Putamen (tissue), 1 donor: ENCODE measurements at regions not wholly inside any gene's neighbourhood (a gene's known extent, or its start where the extent isn't known, plus 50 kb on each side); places are given as distances from the start of the nearest gene placed in this dataset.
"Not testable (repeated sequence)": the region's sequence is repeated elsewhere in the genome, so short reads cannot be mapped to it uniquely, and the experiment has no call there.

Experiments
- DNase-seq: peaks from one replicate; pipeline ENCODE4 v3.0.0-alpha.2; 2016; ENCODE audit warnings: low spot score

DNA sequence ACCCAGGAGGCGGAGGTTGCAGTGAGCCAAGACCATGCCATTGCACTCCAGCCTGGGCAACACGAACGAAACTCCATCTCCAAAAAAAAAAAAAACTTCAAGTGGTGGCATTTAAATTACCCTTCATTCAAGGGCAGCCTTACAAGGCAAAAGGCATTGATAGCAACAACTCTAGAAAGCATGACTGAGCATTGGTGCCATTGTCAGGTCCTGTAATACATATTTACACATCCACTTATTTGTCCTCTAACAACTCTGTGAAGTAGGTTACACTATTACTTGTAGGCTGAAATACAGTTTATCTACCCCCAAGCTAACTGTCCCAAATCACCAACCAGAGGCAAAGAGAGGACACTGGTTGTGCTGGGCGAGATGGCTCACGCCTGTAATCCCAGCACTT is 52.7 kb upstream of the LARP1 start:
- DNase-seq, result no peak

DNA sequence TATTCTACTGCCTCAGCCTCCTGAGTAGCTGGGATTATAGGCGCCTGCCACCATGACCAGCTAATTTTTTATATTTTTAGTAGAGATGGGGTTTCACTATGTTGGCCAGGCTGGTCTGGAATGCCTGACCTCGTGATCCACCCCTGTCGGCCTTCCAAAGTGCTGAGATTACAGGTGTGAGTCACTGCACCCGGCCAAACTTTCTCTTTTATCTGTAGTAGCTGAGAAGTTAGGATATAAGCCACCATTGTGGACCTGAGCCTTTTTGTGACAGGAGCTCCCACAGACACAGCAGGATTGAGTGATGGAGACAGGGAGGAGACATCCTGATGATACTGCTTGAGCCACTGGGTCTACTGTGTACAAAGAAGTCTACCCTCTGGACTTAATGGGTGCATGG is 53.5 kb upstream of the LARP1 start:
- not testable (repeated sequence) for DNase-seq

DNA sequence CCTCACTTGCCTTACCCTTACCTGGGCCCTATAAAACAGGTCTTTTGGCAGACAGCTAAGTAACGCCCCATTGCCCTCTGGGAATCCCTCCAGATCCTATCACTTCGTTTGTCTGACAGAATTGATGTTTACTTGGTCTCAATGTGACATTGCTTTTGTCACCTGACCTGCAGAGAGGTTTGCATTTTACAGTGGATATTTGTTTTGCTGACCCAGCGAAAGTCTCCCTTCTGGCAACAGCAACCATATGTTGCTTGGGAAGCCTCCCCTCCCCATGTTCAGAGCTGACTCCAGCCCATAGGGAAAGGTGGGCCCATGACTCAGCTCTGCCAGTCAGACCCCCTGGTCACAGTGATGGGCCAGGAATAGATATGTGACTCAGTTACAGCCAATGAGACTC is 54.0 kb upstream of the LARP1 start:
- DNase-seq, result no peak

DNA sequence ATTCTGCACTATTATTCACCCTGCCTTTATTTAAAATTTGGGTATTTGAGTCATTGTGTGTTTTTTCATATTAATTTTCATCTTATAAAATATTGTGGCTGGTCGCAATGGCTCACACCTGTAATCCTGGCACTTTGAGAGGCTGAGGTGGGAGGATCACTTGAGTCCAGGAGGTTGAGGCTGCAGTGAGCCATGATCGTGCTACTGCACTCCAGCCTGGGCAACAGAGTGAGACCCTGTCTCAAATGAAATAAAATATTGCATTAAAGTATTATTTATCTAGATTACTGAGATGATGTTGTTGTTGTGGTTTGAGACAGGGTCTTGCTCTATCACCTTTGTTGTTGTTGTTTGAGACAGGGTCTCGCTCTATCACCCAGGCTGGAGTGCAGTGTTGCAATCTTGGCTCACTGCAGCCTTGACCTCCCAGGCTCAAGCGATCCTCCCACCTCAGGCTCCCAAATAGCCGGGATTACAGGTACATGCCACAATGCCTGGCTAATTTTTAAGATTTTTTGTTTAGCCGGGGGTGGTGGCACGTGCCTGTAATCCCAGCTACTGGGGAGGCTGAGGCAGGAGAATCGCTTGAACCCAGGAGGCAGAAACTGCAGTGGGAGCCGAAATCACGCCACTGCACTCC is 54.8 kb upstream of the LARP1 start:
- not testable (repeated sequence) for DNase-seq

DNA sequence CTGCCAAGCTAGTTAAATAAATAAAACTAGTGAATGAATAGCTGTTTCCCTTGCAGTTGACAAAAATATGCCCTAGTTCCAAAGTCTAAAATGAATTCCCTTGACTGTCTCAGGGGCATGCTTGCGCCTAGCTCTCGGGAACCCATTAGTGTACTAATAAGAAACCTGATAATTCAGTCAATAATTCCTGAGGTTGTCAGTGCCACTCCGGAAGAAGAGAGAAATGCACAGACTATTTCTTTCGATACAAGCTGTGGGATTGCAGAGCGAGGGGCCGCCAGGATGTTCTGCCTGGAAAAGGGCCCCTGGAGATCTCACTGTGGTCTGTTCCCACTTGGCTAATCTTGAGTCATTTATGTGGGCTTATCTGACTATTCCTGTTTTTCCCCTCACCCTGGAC is 56.4 kb upstream of the LARP1 start:
- DNase-seq, result no peak

DNA sequence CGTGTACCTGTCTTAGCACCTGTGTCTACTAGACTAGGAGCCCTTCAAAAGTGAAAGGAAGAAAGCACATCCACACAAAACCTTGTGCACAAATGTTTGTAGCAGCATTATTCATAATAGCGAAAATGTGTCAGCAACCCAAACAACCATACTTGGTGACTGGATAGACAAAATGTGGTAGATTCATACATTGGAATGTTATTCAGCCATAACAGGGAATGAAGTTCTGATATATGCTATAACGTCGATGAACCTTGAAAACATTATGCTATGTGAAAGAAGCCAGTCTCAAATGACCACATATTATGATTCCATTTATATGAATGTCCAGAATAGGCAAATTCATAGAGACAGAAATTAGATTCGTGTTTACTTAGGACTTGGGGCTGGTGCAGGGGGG is 57.8 kb upstream of the LARP1 start:
- no peak for DNase-seq

DNA sequence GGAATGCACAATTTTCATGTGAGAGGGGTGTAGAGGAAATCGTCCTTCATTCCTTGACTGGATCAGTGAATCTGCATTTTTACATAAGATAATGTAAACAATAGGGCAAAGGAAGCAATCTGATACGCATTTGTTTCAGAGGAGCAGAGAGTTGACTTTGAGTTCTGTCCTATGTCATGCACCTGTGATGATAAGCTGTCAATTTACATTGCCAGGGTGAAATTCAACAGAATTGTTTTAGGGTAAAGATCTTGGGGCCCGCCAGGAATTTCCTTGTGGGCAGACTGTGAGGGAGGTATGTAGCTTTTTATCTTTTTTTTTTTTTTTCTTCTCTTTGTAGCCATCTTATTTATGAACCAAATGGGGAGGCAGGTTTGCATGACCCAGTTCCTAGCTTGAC is 58.3 kb upstream of the LARP1 start:
- no peak for DNase-seq

DNA sequence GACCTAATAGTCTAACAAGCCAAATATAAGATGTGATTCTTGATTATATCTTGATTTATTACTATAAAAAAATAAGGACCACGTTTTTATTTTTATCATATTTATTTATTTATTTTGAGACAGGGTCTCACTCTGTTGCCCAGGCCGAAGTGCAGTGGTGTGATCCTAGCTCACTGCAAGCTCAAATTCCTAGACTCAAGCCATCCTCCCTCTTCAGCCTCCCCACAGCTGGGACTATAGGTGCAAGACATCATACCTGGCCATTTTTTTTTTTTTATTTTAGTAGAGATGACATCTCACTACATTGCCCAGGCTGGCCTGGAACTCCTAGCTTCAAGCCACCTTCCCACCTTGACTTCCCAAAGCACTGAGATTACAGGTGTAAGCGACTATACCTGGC is 61.0 kb upstream of the LARP1 start:
- DNase-seq, result no peak

DNA sequence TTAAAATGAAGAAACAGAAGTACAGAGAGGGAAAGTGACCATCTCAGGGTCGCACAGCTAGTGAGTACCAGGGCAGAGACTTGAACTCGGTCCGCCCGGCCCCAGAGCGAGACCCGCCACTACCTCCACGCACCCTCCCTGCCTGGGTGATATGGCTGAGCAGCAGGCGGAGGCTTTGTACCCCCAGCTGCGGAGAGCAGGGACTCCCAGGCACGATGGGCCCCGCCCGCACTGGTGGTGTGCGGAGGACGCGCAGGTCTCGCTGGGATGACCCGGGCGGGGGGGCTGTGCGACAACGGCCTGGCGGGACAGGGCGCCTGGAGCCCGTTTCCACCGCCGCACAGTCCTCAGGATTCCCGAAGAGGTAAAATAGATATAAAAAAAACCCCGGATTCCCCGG is 64.7 kb upstream of the LARP1 start:
- DNase-seq, result no peak

DNA sequence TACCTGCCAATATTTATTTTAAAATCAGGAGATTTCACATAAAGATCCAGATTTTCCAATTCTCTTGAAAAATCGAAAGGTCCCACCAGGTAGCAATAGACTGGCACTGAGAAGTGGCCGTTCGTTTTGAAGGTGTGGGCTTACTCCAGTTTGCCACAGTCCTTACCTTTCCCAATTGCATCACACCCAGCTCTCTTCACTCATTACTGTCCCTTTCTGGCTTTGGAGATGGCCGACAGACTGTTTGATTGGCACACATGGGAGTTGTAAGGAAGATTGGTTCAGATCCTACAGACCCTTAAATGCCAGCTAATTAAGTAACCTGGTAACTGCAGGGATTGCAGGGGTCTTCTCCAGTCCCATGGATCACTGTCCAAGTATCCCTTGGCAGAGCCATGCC is 68.7 kb upstream of the LARP1 start:
- DNase-seq, result no peak

DNA sequence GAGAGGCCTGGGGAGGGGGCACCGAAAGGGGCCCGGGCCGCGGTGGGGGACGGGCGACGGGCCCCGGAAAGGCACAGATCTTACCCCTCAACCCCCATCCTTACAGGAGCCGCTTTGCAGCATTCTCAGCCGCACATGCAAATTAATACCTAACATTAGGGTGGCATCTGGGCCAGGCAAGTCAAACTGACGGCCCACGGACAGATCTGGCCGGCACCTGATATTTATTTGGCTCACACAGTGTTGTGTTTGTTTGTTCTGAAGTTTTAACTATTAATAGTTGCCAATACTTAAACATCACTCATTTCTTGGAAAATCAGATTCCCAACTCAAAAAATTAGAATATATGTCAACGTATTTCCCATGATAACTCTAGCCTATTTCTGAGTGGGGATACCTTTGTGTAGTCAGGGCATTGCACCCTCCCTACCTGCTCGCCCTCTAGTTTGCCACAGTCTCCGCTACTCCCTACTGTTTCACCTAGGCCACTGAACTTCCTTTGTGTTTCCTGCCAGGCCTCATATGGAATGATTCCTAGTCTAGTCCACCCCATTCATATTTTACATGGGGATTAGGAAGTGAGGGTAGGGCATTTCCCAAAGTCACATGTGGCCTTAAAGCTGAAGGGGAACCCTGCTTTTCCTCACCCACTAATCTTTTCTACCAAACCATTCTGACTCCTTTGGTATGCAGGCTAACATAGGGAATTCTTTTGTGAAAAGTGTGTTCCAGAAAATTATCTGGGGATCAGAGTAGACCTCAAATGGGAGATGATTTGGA is 71.9 kb upstream of the LARP1 start:
- DNase-seq, result no peak

DNA sequence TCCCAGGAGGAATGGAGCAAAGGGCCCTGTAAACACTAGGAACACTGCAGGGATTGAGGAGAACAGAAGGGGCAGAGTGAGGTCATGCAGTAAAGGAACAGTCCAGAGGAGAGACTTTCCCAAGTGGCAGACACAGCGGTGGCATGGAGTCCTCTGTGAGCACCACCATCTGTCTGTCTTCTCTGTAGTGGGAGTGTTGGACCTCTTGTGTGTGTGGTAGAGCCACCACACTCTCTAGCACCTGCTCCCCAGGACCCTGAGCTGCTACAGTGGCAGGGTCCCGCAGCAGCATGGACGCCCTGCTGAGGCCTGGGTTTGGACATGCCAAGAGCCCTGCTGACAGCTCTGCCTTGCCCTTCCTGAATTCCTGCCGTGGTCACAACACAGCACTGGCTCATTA is 75.7 kb upstream of the LARP1 start:
- no peak for DNase-seq

DNA sequence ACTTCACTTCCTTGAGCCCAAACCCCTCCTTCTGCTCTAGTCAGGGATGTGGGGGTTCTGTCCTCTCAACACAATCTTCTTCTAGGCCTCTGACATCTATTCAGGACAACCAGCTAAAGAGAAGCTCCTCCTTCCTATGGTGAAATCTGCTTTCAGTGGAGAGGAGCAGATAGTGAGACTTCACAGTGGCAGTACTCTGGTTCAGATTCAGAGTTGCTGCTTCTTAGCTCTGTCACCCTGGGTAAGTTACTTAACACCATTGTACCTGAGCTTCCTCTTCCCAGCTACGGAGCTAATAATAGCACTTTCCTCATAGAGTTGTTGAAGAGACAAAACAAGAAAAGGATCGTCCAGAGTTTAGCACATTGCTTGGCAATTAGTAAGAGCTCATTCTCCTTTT is 77.3 kb upstream of the LARP1 start:
- DNase-seq, result peak; percentile 50

DNA sequence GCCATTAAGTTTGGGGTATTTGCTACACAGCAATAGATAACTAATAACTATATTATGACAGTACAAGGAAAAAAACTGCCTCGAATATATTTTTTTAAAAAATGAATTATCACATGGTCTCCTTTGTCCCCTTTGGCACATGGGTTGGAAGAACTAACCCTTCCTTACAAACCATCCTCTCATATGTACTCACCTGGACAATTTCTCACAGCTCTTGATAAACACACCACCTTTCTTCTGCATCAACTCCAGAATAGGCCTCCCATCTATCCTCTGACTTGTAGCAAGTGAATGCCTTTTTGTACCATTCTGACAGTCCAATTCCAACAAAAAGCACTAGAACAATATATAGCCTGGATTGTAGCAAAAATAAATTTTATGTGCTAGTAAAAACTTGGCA is 78.7 kb upstream of the LARP1 start:
- DNase-seq, result no peak

DNA sequence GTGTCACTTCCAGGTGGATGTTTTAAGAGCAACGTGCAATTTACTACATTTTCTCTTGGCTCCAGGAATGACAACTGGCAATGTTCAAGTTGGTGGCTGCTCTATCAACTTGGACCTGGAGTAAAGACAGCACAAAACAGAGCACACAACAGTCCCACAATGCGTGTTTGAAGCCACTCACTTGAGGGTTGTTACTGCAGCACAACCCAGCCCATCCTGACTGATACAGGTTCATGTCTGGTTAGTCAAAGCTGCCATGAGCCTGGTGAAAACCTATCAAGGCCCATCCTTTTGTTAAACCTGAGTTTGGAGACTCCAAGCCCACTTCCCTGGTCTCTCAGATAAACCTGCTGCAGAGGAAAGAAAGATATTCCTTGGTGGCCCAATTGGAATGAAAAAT is 81.1 kb upstream of the LARP1 start:
- DNase-seq, result no peak

DNA sequence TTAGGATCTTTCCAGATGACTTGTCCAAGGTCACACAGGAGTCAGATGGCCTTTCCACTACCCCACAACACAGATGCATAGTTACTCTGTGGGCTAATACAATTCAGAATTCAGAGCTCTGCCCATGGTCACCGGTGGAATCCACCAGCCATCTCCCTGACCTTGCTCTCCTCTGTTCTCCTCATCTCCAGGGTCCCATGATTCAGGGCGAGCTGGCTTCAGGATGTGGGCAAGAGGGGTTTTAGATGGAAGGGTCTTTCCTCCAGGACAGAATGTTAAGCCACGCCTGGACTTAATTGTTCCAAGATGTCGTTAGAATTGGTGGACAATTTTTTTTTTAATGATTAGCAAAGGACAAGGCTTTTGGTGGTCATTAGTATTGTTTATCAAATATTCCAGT is 81.7 kb upstream of the LARP1 start:
- DNase-seq, result no peak

DNA sequence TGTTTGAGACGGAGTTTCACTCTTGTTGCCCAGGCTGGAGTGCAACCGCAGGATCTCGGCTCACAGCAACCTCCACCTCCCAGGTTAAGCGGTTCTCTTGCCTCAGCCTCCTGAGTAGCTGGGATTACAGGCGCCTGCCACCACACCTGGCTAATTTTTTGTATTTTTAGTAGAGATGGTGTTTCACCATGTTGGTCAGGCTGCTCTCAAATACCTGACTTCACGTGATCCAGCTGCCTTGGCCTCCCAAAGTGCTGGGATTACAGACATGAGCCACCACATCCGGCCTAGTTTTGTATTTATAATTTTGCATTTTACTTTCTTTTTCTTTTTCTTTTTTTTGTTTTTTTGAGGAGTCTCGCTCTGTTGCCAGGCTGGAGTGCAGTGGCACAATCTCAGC is 85.3 kb upstream of the LARP1 start:
- not testable (repeated sequence) for DNase-seq

DNA sequence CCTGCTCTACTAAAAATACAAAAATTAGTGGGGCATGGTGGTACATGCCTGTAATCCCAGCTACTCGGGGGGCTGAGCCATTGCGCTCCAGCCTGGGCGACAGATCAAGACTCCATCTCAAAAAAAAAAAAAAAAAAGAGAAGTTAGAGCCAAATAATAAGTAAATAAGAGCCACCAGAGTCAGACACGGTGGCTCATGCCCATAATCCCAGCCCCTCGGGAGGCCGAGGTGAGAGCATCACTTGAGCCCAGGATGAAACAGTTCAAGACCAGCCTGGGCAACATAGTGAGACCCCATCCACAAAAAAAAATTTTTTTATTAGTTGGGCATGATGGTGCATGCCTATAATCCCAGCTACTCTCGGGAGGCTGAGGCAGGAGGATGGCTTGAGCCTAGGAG is 85.8 kb upstream of the LARP1 start:
- no peak for DNase-seq

DNA sequence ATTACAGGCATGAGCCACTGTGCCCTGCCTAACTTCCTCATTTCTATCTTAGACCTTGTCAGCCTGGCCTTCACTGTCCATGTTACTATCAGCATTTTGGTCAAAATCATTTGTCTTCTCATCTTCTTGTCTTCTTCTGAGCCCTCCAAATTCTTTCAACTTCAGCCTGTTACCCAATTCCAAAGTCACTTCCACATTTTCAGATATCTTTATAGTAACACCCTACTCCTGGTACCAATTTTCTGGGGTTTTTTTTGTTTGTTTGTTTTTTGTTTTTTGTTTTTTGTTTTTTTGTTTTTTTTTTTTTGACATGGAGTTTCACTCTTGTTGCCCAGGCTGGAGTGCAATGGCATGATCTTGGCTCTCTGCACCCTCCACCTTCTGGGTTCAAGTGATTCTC is 90.3 kb upstream of the LARP1 start:
- DNase-seq, result no peak

DNA sequence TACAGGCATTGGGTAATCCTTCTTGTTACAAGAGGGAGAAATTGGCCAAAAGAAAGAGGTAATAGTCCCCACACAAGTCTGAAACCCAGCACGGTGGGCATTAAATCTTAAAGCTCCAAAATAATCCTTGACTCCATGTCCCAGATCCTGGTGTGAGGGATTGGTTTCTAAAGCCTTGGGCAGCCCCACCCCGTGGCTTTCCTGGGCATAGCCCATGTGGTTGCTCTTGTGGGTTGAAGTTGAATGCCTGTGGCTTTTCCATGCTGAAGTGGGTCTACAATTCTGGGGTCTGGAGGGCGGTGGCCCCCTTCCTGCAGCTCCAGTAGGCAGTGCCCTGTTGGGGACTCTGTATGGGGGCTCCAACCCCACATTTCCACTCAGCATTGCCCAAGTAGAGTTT is 91.8 kb upstream of the LARP1 start:
- DNase-seq, result no peak

DNA sequence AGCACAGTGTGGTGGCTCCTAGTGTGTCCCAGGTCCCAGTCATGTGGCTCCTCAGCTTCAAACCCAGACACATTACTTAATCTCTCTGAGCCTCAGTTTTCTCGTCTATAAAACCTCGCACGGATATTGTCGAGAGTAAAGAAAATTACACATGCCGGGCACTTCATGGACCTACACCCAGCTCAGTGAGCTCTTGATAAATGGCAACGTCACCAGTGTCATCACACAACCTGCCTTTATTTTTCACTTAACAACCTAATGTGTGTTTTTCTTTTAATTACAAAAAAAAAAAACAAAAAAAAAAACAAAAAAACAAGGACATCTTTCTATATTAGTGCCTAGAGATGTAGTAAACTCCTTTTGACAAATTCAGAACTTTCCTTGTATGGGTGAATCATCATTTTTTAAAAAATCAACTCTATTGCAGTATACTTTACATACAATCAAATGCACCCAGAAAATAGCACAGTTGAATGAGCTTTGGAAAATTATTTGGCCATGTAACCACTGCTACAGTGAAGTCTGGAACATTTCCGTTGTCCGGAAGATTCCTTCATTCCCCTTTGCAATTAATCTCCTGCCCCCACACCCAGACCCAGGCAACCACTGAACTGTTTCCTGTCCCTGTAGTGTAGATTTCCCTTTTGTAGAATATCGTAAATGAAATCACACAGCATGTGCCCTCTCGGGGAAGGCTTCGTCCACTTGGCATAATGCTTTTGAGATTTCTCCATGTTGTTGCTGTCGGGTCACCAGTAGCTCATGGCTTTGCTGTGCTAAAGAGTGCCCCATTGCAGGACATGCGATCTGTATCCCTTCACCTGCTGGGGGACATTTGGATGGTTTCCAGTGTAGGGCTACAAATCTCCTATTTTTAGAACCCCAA is 100.4 kb upstream of the LARP1 start:
- no peak for DNase-seq

DNA sequence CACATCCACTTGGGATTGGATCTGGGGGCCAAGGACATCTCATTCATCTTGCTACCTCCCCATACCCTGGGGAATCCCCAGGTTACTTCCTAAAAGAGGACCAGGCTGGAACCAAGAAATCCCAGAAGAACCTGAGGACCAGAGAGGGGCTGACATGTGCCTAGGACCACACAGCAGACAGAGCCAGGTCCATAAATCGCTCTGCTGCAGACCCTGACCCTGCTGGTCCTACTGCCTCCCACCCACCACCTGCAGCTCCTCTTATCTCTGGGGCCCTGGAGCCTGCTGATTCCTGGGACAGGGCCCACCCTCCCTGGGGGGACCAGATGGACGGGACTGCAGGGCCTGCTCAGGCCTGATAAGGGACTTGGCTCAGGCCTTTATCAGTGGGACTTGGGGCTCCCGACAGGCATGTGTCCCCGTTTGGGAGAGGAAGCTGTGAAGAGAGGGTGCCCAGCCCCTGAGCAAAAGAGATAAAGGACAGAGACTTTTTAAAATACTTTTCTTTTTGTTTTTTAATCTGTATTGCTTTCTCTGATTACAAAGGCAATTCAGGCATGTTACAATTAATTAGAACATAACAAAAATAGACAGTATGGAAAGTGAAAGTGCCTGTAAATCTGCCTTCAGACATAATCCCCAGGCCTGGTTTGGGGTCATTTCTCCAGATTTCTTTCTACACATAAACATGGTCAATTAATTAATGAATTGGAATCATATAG is 101.3 kb upstream of the LARP1 start:
- no peak for DNase-seq

DNA sequence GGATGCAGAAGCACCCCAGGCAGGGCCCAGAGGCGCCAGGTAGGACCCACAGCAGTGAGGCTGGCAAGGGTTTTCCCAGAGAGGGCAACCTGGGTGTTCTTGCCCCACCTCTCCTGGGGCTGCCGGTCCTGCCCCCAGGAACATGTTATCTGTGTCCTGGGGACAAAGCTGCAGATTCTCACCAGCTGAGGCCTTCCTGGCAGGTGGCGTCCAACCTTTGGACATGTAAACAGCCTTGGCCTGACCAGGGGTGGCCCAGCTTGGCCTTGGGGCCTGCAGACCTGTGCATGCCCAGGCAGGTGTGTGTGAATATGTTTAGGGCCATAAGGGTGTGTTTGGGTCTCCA is 101.8 kb upstream of the LARP1 start:
- DNase-seq, result no peak
